ENCODE measurements at regions not wholly inside any gene's neighbourhood (a gene's known extent, or its start where the extent isn't known, plus 50 kb on each side); places are given as distances from the start of the nearest gene placed in this dataset.
"Not testable (repeated sequence)": the region's sequence is repeated elsewhere in the genome, so short reads cannot be mapped to it uniquely, and the experiment has no call there.

GRCh38 chr10:36002445-36002844 lies 360.3 kb upstream of the FZD8 start:
- no peak for DNase-seq
- Mint-ChIP-seq H3K4me1 (ENCODE audit: low read depth) (no peaks in the 10 kb centered on the region), H3K27me3 (ENCODE audit: low read depth) (no peaks in the 10 kb centered on the region), H3K36me3 (ENCODE audit: insufficient read depth) (no peaks in the 10 kb centered on the region), H3K9me3 (peaks cover 5% of the 10 kb centered on the region), H3K4me3 (no peak overlapping the region)
- no peak for ATAC-seq

- not testable (repeated sequence) for DNase-seq; ATAC-seq; H3K27me3 Mint-ChIP-seq (ENCODE audit: low read depth); H3K4me1 Mint-ChIP-seq (ENCODE audit: low read depth); H3K36me3 Mint-ChIP-seq (ENCODE audit: insufficient read depth); H3K4me3 Mint-ChIP-seq; H3K9me3 Mint-ChIP-seq
Observed at GRCh38 chr10:36000754-36001153, 358.7 kb upstream of the FZD8 start.

- Mint-ChIP-seq H3K4me3 (no peak overlapping the region), H3K27me3 (ENCODE audit: low read depth) (no peaks in the 10 kb centered on the region), H3K9me3 (no peaks in the 10 kb centered on the region), H3K4me1 (ENCODE audit: low read depth) (no peaks in the 10 kb centered on the region), H3K36me3 (ENCODE audit: insufficient read depth) (no peaks in the 10 kb centered on the region)
- ATAC-seq (no peak), DNase-seq (no peak)
Observed at GRCh38 chr10:35998026-35998425, 355.9 kb upstream of the FZD8 start.

GRCh38 chr10:35995485-35995884 lies 353.4 kb upstream of the FZD8 start:
- H3K27me3 Mint-ChIP-seq (ENCODE audit: low read depth) = no peaks in the 10 kb centered on the region
- no peak for ATAC-seq

GRCh38 chr10:35993591-35994515 lies 351.8 kb upstream of the FZD8 start:
- H3K9me3 Mint-ChIP-seq = peaks cover 6% of the 10 kb centered on the region
- H3K27me3 Mint-ChIP-seq (ENCODE audit: low read depth) = no peaks in the 10 kb centered on the region
- no peak overlapping the region for H3K4me3 Mint-ChIP-seq
- no peak for ATAC-seq
- DNase-seq = no peak
- no peaks in the 10 kb centered on the region for H3K4me1 Mint-ChIP-seq (ENCODE audit: low read depth)
- H3K36me3 Mint-ChIP-seq (ENCODE audit: insufficient read depth) = no peaks in the 10 kb centered on the region

More at GRCh38 chr10:35995485-35995884, 353.4 kb upstream of the FZD8 start:
- DNase-seq = no peak
- H3K36me3 Mint-ChIP-seq (ENCODE audit: insufficient read depth) = no peaks in the 10 kb centered on the region
- H3K9me3 Mint-ChIP-seq = no peaks in the 10 kb centered on the region
- no peak overlapping the region for H3K4me3 Mint-ChIP-seq
- no peaks in the 10 kb centered on the region for H3K4me1 Mint-ChIP-seq (ENCODE audit: low read depth)

GRCh38 chr10:35992107-35992506 lies 350.0 kb upstream of the FZD8 start:
- H3K4me1 Mint-ChIP-seq (ENCODE audit: low read depth) = no peaks in the 10 kb centered on the region
- no peak overlapping the region for H3K4me3 Mint-ChIP-seq
- peaks cover 14% of the 10 kb centered on the region for H3K9me3 Mint-ChIP-seq
- no peaks in the 10 kb centered on the region for H3K36me3 Mint-ChIP-seq (ENCODE audit: insufficient read depth)
- DNase-seq (no peak), ATAC-seq (no peak)
- H3K27me3 Mint-ChIP-seq (ENCODE audit: low read depth) = no peaks in the 10 kb centered on the region

- Mint-ChIP-seq H3K4me3 (no peak overlapping the region), H3K27me3 (ENCODE audit: low read depth) (no peaks in the 10 kb centered on the region), H3K9me3 (peaks cover 14% of the 10 kb centered on the region), H3K4me1 (ENCODE audit: low read depth) (no peaks in the 10 kb centered on the region), H3K36me3 (ENCODE audit: insufficient read depth) (no peaks in the 10 kb centered on the region)
- ATAC-seq (no peak), DNase-seq (no peak)
Observed at GRCh38 chr10:35986756-35987502, 344.8 kb upstream of the FZD8 start.

GRCh38 chr10:35979116-35979515 lies 337.0 kb upstream of the FZD8 start:
- peaks cover 3% of the 10 kb centered on the region for H3K9me3 Mint-ChIP-seq
- no peaks in the 10 kb centered on the region for H3K27me3 Mint-ChIP-seq (ENCODE audit: low read depth)
- no peaks in the 10 kb centered on the region for H3K36me3 Mint-ChIP-seq (ENCODE audit: insufficient read depth)
- H3K4me3 Mint-ChIP-seq = no peak overlapping the region
- DNase-seq = no peak
- no peaks in the 10 kb centered on the region for H3K4me1 Mint-ChIP-seq (ENCODE audit: low read depth)
- no peak for ATAC-seq

- not testable (repeated sequence) for DNase-seq; ATAC-seq; H3K4me3 Mint-ChIP-seq; H3K4me1 Mint-ChIP-seq (ENCODE audit: low read depth); H3K9me3 Mint-ChIP-seq; H3K36me3 Mint-ChIP-seq (ENCODE audit: insufficient read depth); H3K27me3 Mint-ChIP-seq (ENCODE audit: low read depth)
Observed at GRCh38 chr10:35973912-35974591, 332.0 kb upstream of the FZD8 start.

GRCh38 chr10:35972275-35972674 lies 330.2 kb upstream of the FZD8 start:
- no peaks in the 10 kb centered on the region for H3K27me3 Mint-ChIP-seq (ENCODE audit: low read depth)
- H3K4me3 Mint-ChIP-seq = no peak overlapping the region
- peaks cover 14% of the 10 kb centered on the region for H3K9me3 Mint-ChIP-seq
- H3K36me3 Mint-ChIP-seq (ENCODE audit: insufficient read depth) = no peaks in the 10 kb centered on the region
- H3K4me1 Mint-ChIP-seq (ENCODE audit: low read depth) = no peaks in the 10 kb centered on the region
- ATAC-seq (no peak), DNase-seq (no peak)

GRCh38 chr10:35971397-35971796 lies 329.3 kb upstream of the FZD8 start:
- ATAC-seq (no peak), DNase-seq (no peak)
- Mint-ChIP-seq H3K4me3 (no peak overlapping the region), H3K27me3 (ENCODE audit: low read depth) (no peaks in the 10 kb centered on the region), H3K4me1 (ENCODE audit: low read depth) (no peaks in the 10 kb centered on the region), H3K36me3 (ENCODE audit: insufficient read depth) (no peaks in the 10 kb centered on the region), H3K9me3 (peaks cover 19% of the 10 kb centered on the region)

- Mint-ChIP-seq H3K27me3 (ENCODE audit: low read depth) (no peaks in the 10 kb centered on the region), H3K4me1 (ENCODE audit: low read depth) (no peaks in the 10 kb centered on the region), H3K36me3 (ENCODE audit: insufficient read depth) (no peaks in the 10 kb centered on the region), H3K9me3 (peaks cover 24% of the 10 kb centered on the region), H3K4me3 (no peak overlapping the region)
- DNase-seq = no peak
- no peak for ATAC-seq
Observed at GRCh38 chr10:35963685-35964084, 321.6 kb upstream of the FZD8 start.

GRCh38 chr10:35961501-35961900 lies 319.4 kb upstream of the FZD8 start:
- H3K4me3 Mint-ChIP-seq = no peak overlapping the region
- peaks cover 19% of the 10 kb centered on the region for H3K9me3 Mint-ChIP-seq
- no peaks in the 10 kb centered on the region for H3K4me1 Mint-ChIP-seq (ENCODE audit: low read depth)
- no peaks in the 10 kb centered on the region for H3K27me3 Mint-ChIP-seq (ENCODE audit: low read depth)
- H3K36me3 Mint-ChIP-seq (ENCODE audit: insufficient read depth) = no peaks in the 10 kb centered on the region
- no peak for DNase-seq
- no peak for ATAC-seq

- ATAC-seq (no peak), DNase-seq (no peak)
- Mint-ChIP-seq H3K36me3 (ENCODE audit: insufficient read depth) (no peaks in the 10 kb centered on the region), H3K9me3 (peaks cover 12% of the 10 kb centered on the region), H3K4me1 (ENCODE audit: low read depth) (no peaks in the 10 kb centered on the region), H3K27me3 (ENCODE audit: low read depth) (no peaks in the 10 kb centered on the region), H3K4me3 (no peak overlapping the region)
Observed at GRCh38 chr10:35959252-35959651, 317.2 kb upstream of the FZD8 start.
